ENCODE measurements at regions not wholly inside any gene's neighbourhood (a gene's known extent, or its start where the extent isn't known, plus 50 kb on each side); places are given as distances from the start of the nearest gene placed in this dataset.

GRCh38 chr3:117291476-117291875, 581.9 kb downstream of the TUSC7 start:
- H3K4me2 ChIP-seq (ENCODE audit: low read length), result no peak overlapping the region
- no peaks in the 10 kb centered on the region for H3K4me1 ChIP-seq (ENCODE audit: low read length)
- H4K20me1 ChIP-seq (ENCODE audit: insufficient read depth, low read length), result no peaks in the 10 kb centered on the region
- no peak overlapping the region for H3K9ac ChIP-seq (ENCODE audit: low read length)
- H3K36me3 ChIP-seq (replicated peaks; ENCODE audit: low read depth, low read length), result no peaks in the 10 kb centered on the region
- TF ChIP-seq CTCF (IDR thresholded peaks at IDR 0.05; ENCODE audit: low read depth, low read length), result no peak
- no peak overlapping the region for H2AFZ ChIP-seq (ENCODE audit: low read depth, low read length)
- no peak overlapping the region for H3K27ac ChIP-seq (ENCODE audit: low read length)
- H3K79me2 ChIP-seq (ENCODE audit: low read length), result no peaks in the 10 kb centered on the region
- H3K4me3 ChIP-seq (ENCODE audit: low read length), result no peak overlapping the region
- H3K9me3 ChIP-seq (ENCODE audit: insufficient read depth, low read length), result no peaks in the 10 kb centered on the region
- H3K27me3 ChIP-seq (ENCODE audit: low read depth, low read length), result no peaks in the 10 kb centered on the region

- no peaks in the 10 kb centered on the region for H3K79me2 ChIP-seq (ENCODE audit: low read length)
- H3K4me2 ChIP-seq (ENCODE audit: low read length), result no peak overlapping the region
- no peaks in the 10 kb centered on the region for H3K27me3 ChIP-seq (ENCODE audit: low read depth, low read length)
- H2AFZ ChIP-seq (ENCODE audit: low read depth, low read length), result no peak overlapping the region
- no peaks in the 10 kb centered on the region for H3K4me1 ChIP-seq (ENCODE audit: low read length)
- no peak overlapping the region for H3K4me3 ChIP-seq (ENCODE audit: low read length)
- no peaks in the 10 kb centered on the region for H4K20me1 ChIP-seq (ENCODE audit: insufficient read depth, low read length)
- no peak overlapping the region for H3K27ac ChIP-seq (ENCODE audit: low read length)
- H3K36me3 ChIP-seq (replicated peaks; ENCODE audit: low read depth, low read length), result no peaks in the 10 kb centered on the region
- TF ChIP-seq EZH2phosphoT487 (IDR thresholded peaks at IDR 0.05; ENCODE audit: low read depth) (no peak), CTCF (IDR thresholded peaks at IDR 0.05; ENCODE audit: low read depth, low read length) (no peak)
- H3K9me3 ChIP-seq (ENCODE audit: insufficient read depth, low read length), result no peaks in the 10 kb centered on the region
- H3K9ac ChIP-seq (ENCODE audit: low read length), result no peak overlapping the region
These were observed 587.5 kb downstream of the TUSC7 start for GRCh38 chr3:117297065-117297464.

- Histone ChIP-seq H3K9me3 (ENCODE audit: insufficient read depth, low read length) (no peaks in the 10 kb centered on the region), H4K20me1 (ENCODE audit: insufficient read depth, low read length) (no peaks in the 10 kb centered on the region), H3K4me1 (ENCODE audit: low read length) (no peaks in the 10 kb centered on the region), H3K36me3 (replicated peaks; ENCODE audit: low read depth, low read length) (no peaks in the 10 kb centered on the region), H3K4me2 (ENCODE audit: low read length) (no peak overlapping the region), H3K27me3 (ENCODE audit: low read depth, low read length) (no peaks in the 10 kb centered on the region), H3K4me3 (ENCODE audit: low read length) (no peak overlapping the region), H3K79me2 (ENCODE audit: low read length) (no peaks in the 10 kb centered on the region), H2AFZ (ENCODE audit: low read depth, low read length) (no peak overlapping the region), H3K27ac (ENCODE audit: low read length) (no peak overlapping the region), H3K9ac (ENCODE audit: low read length) (no peak overlapping the region)
- TF ChIP-seq CTCF (IDR thresholded peaks at IDR 0.05; ENCODE audit: low read depth, low read length), result no peak
- no peak for TF ChIP-seq EZH2phosphoT487 (IDR thresholded peaks at IDR 0.05; ENCODE audit: low read depth)
These were observed 588.0 kb downstream of the TUSC7 start for GRCh38 chr3:117297541-117297940.

- Histone ChIP-seq H3K4me2 (ENCODE audit: low read length) (no peak overlapping the region), H3K4me3 (ENCODE audit: low read length) (no peak overlapping the region), H3K27me3 (ENCODE audit: low read depth, low read length) (no peaks in the 10 kb centered on the region), H3K36me3 (replicated peaks; ENCODE audit: low read depth, low read length) (no peaks in the 10 kb centered on the region), H4K20me1 (ENCODE audit: insufficient read depth, low read length) (no peaks in the 10 kb centered on the region), H2AFZ (ENCODE audit: low read depth, low read length) (no peak overlapping the region), H3K9me3 (ENCODE audit: insufficient read depth, low read length) (no peaks in the 10 kb centered on the region), H3K27ac (ENCODE audit: low read length) (no peak overlapping the region), H3K4me1 (ENCODE audit: low read length) (no peaks in the 10 kb centered on the region), H3K79me2 (ENCODE audit: low read length) (no peaks in the 10 kb centered on the region), H3K9ac (ENCODE audit: low read length) (no peak overlapping the region)
- TF ChIP-seq EZH2phosphoT487 (IDR thresholded peaks at IDR 0.05; ENCODE audit: low read depth), result no peak
- TF ChIP-seq CTCF (IDR thresholded peaks at IDR 0.05; ENCODE audit: low read depth, low read length), result no peak
These were observed 588.7 kb downstream of the TUSC7 start for GRCh38 chr3:117298273-117298672.

Measured in OCI-LY3 (cell line).